ENCODE measurements at regions not wholly inside any gene's neighbourhood (a gene's known extent, or its start where the extent isn't known, plus 50 kb on each side); places are given as distances from the start of the nearest gene placed in this dataset.

DNA sequence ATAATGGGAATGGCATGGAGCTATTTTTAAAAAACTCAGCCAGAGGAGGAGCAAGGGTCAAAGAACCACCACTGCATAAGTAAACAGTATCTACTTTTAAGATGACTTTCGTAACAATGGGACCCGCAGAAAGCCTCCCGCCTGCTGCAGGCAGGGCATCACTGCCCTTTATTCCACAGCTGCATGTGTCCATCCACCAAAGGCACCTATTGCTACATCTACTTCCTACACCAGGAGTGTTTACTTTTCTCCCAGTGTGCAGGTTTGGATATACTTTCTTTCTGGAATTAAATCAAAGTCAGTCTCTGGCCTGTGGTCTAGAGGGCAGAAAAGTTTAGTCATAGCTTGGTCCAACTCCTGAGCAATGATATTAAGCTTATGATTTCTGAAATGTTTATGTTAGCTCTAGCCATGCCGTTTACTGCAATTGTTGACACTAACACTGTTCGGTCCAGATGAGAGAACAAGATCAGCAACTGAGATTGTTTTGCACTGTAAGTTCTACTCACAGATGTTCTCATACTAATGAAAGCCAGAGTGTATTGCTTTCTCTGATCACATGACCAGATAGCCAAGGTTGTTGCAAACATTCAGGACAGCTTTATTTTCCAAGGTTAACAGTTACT lies 391.5 kb downstream of the FGF10 start (continued):
- TF ChIP-seq, protein P1, sequence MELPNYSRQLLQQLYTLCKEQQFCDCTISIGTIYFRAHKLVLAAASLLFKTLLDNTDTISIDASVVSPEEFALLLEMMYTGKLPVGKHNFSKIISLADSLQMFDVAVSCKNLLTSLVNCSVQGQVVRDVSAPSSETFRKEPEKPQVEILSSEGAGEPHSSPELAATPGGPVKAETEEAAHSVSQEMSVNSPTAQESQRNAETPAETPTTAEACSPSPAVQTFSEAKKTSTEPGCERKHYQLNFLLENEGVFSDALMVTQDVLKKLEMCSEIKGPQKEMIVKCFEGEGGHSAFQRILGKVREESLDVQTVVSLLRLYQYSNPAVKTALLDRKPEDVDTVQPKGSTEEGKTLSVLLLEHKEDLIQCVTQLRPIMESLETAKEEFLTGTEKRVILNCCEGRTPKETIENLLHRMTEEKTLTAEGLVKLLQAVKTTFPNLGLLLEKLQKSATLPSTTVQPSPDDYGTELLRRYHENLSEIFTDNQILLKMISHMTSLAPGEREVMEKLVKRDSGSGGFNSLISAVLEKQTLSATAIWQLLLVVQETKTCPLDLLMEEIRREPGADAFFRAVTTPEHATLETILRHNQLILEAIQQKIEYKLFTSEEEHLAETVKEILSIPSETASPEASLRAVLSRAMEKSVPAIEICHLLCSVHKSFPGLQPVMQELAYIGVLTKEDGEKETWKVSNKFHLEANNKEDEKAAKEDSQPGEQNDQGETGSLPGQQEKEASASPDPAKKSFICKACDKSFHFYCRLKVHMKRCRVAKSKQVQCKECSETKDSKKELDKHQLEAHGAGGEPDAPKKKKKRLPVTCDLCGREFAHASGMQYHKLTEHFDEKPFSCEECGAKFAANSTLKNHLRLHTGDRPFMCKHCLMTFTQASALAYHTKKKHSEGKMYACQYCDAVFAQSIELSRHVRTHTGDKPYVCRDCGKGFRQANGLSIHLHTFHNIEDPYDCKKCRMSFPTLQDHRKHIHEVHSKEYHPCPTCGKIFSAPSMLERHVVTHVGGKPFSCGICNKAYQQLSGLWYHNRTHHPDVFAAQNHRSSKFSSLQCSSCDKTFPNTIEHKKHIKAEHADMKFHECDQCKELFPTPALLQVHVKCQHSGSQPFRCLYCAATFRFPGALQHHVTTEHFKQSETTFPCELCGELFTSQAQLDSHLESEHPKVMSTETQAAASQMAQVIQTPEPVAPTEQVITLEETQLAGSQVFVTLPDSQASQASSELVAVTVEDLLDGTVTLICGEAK (IDR thresholded peaks at IDR 0.05) = no peak
- TF ChIP-seq, protein P1 (CRISPR knock-in tag; IDR thresholded peaks at IDR 0.05) = peak; percentile 34; the same call in 1 of the 2 replicates
- TF ChIP-seq ZNF780A (CRISPR knock-in tag; IDR thresholded peaks at IDR 0.05) = no peak
- peak; percentile 88 for TF ChIP-seq BCL6 (CRISPR knock-in tag; IDR thresholded peaks at IDR 0.05)
- no peak for TF ChIP-seq ZNF781 (CRISPR knock-in tag; IDR thresholded peaks at IDR 0.05; ENCODE audit: borderline replicate concordance, not compliant biosample characterization)
- no peak for TF ChIP-seq ZFY (CRISPR knock-in tag; IDR thresholded peaks at IDR 0.05)
- 0 out of 2 replicates have a peak, but pooled peaks have one; percentile 52 for TF ChIP-seq MEIS1 (CRISPR knock-in tag; IDR thresholded peaks at IDR 0.05; ENCODE audit: borderline replicate concordance)
- TF ChIP-seq, protein P2, sequence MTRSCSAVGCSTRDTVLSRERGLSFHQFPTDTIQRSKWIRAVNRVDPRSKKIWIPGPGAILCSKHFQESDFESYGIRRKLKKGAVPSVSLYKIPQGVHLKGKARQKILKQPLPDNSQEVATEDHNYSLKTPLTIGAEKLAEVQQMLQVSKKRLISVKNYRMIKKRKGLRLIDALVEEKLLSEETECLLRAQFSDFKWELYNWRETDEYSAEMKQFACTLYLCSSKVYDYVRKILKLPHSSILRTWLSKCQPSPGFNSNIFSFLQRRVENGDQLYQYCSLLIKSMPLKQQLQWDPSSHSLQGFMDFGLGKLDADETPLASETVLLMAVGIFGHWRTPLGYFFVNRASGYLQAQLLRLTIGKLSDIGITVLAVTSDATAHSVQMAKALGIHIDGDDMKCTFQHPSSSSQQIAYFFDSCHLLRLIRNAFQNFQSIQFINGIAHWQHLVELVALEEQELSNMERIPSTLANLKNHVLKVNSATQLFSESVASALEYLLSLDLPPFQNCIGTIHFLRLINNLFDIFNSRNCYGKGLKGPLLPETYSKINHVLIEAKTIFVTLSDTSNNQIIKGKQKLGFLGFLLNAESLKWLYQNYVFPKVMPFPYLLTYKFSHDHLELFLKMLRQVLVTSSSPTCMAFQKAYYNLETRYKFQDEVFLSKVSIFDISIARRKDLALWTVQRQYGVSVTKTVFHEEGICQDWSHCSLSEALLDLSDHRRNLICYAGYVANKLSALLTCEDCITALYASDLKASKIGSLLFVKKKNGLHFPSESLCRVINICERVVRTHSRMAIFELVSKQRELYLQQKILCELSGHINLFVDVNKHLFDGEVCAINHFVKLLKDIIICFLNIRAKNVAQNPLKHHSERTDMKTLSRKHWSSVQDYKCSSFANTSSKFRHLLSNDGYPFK (CRISPR knock-in tag; IDR thresholded peaks at IDR 0.05; ENCODE audit: borderline replicate concordance) = no peak
- no peak for TF ChIP-seq NFKB2 (CRISPR knock-in tag; IDR thresholded peaks at IDR 0.05; ENCODE audit: borderline replicate concordance)
- no peak for TF ChIP-seq ZNF263 (CRISPR knock-in tag; IDR thresholded peaks at IDR 0.05)
- TF ChIP-seq NR2F2 (IDR thresholded peaks at IDR 0.05; ENCODE audit: borderline replicate concordance, low read depth) = peak; percentile 76
- TF ChIP-seq SMYD3 (CRISPR knock-in tag; IDR thresholded peaks at IDR 0.05) = 0 out of 2 replicates have a peak, but pooled peaks have one; percentile 37
- TF ChIP-seq, protein P3, sequence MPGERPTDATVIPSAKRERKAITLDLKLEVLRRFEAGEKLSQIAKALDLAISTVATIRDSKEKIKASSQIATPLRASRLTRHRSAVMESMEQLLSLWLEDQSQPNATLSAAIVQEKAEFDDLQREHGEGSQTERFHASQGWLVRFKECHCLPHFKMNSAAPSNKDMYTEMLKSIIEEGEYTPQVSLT (CRISPR knock-in tag; IDR thresholded peaks at IDR 0.05; ENCODE audit: borderline replicate concordance, low read depth) = no peak
- no peak for TF ChIP-seq ZNF274 (CRISPR knock-in tag; IDR thresholded peaks at IDR 0.05)
- no peak for TF ChIP-seq PHF8 (CRISPR knock-in tag; IDR thresholded peaks at IDR 0.05)
- TF ChIP-seq ZNF878 (CRISPR knock-in tag; IDR thresholded peaks at IDR 0.05) = peak; percentile 92
- no peak for TF ChIP-seq ZNF616 (CRISPR knock-in tag; IDR thresholded peaks at IDR 0.05; ENCODE audit: low read depth)
- TF ChIP-seq HES4 (CRISPR knock-in tag; IDR thresholded peaks at IDR 0.05; ENCODE audit: borderline replicate concordance) = no peak

All from HepG2 (cell line).